AG10803 (cell line): ENCODE measurements at regions not wholly inside any gene's neighbourhood (a gene's known extent, or its start where the extent isn't known, plus 50 kb on each side); places are given as distances from the start of the nearest gene placed in this dataset.

Source experiments
- DNase-seq: peaks from one replicate; pipeline ENCODE4 v3.0.0; 2010; ENCODE audit warnings: low read depth
- H3K4me3 ChIP-seq: 2 replicates; pipeline ENCODE4 v1.5.1; 2011; ENCODE audit warnings: mild to moderate bottlenecking, low read length, control low read depth
- CTCF ChIP-seq: conservative IDR thresholded peaks from 2 replicates; pipeline ENCODE4 v1.5.1; 2011; ENCODE audit warnings: mild to moderate bottlenecking, low read length, control low read depth, inconsistent platforms

DNA sequence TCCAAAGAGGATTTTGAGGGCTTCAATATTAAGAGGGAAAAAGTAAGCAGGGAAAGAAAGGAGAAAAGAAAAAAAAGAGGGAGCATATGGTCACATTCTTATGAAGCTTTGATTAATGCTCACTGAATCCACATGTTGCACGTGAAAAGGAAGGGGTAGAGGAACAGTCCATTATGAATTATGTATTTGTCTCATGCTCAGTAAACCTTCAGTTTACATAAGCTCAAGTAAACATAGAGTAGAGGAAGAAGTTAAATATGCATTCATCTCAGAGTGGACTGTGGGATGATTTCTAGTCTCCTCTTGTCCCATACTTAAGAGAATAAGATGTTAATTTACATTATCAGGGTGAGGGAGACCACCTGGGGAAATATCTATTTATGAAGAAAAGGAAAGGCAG, 334.5 kb downstream of the IPO8 start:
- no peak for TF ChIP-seq CTCF
- H3K4me3 ChIP-seq = no peak overlapping the region
- no peak for DNase-seq

GRCh38 chr12:30358671-30359070, 337.0 kb downstream of the IPO8 start:
- no peak for TF ChIP-seq CTCF
- DNase-seq = no peak
- no peak overlapping the region for H3K4me3 ChIP-seq

DNA sequence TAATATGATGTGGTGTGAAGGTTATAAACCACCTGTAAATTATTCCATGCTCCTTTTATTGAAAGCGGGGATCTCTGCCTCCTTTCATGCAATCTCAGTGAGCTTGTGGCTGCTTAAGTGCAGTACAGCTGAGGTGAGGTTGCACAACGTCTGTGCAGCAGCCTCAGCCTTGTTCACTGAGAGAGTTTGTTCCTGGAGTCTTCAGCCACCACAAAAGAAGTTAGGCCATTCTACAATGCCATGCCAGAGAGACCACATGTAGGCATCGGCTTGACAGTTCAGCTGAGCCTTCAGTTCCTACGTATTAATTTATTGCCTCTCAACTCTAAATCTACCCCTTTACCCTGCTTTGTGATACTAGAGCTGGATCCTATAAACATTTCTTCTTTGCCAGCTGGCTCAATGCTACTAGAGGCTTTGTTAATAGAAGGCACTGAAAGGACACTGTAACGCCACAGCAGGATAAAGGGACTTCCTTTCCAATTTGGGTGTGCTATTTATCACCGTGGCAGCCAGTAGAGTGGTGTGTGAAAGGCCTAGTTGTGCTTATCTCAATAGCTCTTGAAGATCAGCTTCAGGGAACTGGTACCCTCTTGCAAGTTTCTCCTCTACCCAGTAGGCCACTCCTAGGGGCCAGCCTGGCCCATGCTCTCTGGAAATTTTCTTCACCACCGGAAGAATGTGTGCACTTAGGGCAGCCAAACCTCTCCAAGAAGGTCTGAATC, 337.7 kb downstream of the IPO8 start:
- no peak for DNase-seq
- no peak for TF ChIP-seq CTCF
- H3K4me3 ChIP-seq = no peak overlapping the region

DNA sequence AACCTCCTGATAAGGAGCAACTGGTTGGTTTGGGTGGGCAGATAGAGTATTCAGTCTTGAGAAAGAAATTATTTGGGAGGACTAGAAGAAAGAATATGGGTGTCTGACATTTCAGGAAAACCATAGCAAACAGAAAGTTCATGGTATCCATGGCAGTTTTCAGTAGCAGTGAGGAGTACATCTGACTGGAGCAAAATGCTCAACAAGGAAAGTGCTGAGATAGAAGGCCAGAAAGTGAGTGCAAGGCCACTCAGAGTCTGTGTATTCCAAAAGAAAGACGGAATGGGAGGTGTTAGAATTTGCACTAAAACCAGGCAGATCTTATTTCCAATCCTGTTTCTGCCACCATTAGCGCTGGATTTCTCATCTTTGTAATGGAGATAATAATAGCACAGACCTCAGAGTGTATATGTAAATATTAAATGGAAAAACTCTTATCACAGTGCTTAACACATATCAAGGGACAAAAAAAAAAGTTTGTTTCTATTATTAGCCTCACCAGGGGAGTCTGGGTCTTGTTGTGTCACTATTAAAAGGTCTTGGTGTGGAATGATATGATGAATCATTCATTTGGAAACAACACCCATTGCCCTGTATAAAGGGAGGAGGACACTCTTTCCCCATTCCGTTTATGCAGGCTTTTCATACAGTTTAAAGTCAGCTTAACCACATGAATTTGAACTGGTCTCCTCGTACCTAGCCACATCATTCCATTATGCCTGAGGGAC, 349.8 kb downstream of the IPO8 start:
- H3K4me3 ChIP-seq = no peak overlapping the region
- TF ChIP-seq CTCF = no peak
- DNase-seq = no peak

DNA sequence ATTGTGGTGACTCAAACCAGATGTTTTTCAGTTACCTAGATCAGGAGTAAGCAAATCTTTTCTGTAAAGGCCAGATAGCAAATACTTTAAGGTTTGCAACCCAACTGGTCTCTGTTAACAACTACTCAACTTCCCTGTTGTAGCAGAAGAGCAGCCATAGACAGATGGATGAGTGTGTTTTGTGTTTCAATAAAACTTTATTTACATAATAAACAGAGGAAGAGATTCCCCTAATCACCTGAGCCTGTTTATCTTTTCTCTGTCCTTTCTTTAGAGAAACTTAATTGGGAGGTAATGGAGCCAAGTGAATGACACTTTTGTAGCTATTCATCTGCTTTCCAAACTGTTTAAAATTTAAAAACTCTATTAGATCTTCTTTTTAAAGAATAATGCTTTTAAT, 365.1 kb downstream of the IPO8 start:
- no peak for TF ChIP-seq CTCF
- no peak for DNase-seq
- no peak overlapping the region for H3K4me3 ChIP-seq

GRCh38 chr12:30329281-30329680, 366.4 kb downstream of the IPO8 start:
- no peak overlapping the region for H3K4me3 ChIP-seq
- TF ChIP-seq CTCF = no peak
- DNase-seq = no peak

DNA sequence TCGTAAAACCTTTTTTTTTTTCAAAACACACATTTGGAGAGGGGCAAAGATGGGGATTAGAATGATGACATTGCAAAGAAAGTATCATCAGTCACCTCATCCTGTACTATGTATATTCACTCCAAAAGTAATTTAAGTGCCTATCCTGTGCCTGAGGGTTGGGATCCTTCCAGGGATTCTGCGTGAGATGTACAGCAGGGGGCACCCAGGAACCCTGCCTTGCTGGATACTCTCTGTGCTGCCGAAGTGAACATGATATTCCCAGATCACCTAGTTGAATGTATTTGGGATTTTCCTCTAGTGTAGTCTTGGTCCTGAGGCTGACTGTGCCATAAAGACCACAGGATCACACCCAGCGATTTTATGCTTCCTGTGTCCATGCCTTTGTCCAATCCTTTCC, 372.7 kb downstream of the IPO8 start:
- no peak overlapping the region for H3K4me3 ChIP-seq
- peak; percentile 1 for DNase-seq
- TF ChIP-seq CTCF = peak; percentile 23
